GM18507 (cell line): ENCODE measurements at regions not wholly inside any gene's neighbourhood (a gene's known extent, or its start where the extent isn't known, plus 50 kb on each side); places are given as distances from the start of the nearest gene placed in this dataset.

Experiments
- DNase-seq: peaks from one replicate; pipeline ENCODE4 v3.0.0; 2011; ENCODE audit warnings: low read depth; ENCODE audit not compliant: insufficient read length; ENCODE audit errors: extremely low spot score
- FAIRE-seq: peaks from 2 replicates; lab custom pipeline; 2011; peaks lifted over from hg19 to GRCh38; lab: Jason Lieb, UNC

GRCh38 chr12:58242796-58243630 lies 301.6 kb downstream of the ATP23 start:
- DNase-seq (no peak), FAIRE-seq (no peak)

- no peak for DNase-seq
- FAIRE-seq, result no peak
Measured at GRCh38 chr12:58247633-58248032, 306.3 kb downstream of the ATP23 start.

- DNase-seq (no peak), FAIRE-seq (no peak)
Measured at GRCh38 chr12:58248599-58248998, 307.2 kb downstream of the ATP23 start.

- DNase-seq, result no peak
- FAIRE-seq, result no peak
Measured at GRCh38 chr12:58249610-58250009, 308.2 kb downstream of the ATP23 start.

GRCh38 chr12:58250077-58250476 lies 308.7 kb downstream of the ATP23 start:
- FAIRE-seq (no peak), DNase-seq (no peak)

- FAIRE-seq, result no peak
- no peak for DNase-seq
Measured at GRCh38 chr12:58252914-58253313, 311.5 kb downstream of the ATP23 start.

GRCh38 chr12:58253663-58254062 lies 312.3 kb downstream of the ATP23 start:
- FAIRE-seq (no peak), DNase-seq (no peak)

GRCh38 chr12:58254463-58255100 lies 313.2 kb downstream of the ATP23 start:
- DNase-seq, result no peak

GRCh38 chr12:58262796-58263195 lies 321.4 kb downstream of the ATP23 start:
- FAIRE-seq (no peak), DNase-seq (no peak)

More at GRCh38 chr12:58254463-58255100, 313.2 kb downstream of the ATP23 start:
- no peak for FAIRE-seq

- no peak for FAIRE-seq
- DNase-seq, result no peak
Measured at GRCh38 chr12:58263816-58264215, 322.4 kb downstream of the ATP23 start.

GRCh38 chr12:58268069-58268468 lies 326.7 kb downstream of the ATP23 start:
- no peak for FAIRE-seq
- no peak for DNase-seq

GRCh38 chr12:58269476-58269875 lies 328.1 kb downstream of the ATP23 start:
- no peak for DNase-seq

GRCh38 chr12:58270966-58271705 lies 329.8 kb downstream of the ATP23 start:
- FAIRE-seq (no peak), DNase-seq (no peak)

More at GRCh38 chr12:58269476-58269875, 328.1 kb downstream of the ATP23 start:
- FAIRE-seq, result no peak

- DNase-seq (no peak), FAIRE-seq (no peak)
Measured at GRCh38 chr12:58272461-58272860, 331.1 kb downstream of the ATP23 start.

GRCh38 chr12:58277231-58277630 lies 335.9 kb downstream of the ATP23 start:
- no peak for FAIRE-seq
- no peak for DNase-seq

GRCh38 chr12:58283553-58283952 lies 342.2 kb downstream of the ATP23 start:
- FAIRE-seq (no peak), DNase-seq (no peak)

- FAIRE-seq (no peak), DNase-seq (no peak)
Measured at GRCh38 chr12:58285551-58285950, 344.2 kb downstream of the ATP23 start.

GRCh38 chr12:58286353-58286752 lies 345.0 kb downstream of the ATP23 start:
- DNase-seq, result no peak
- no peak for FAIRE-seq

- FAIRE-seq (no peak), DNase-seq (no peak)
Measured at GRCh38 chr12:58288190-58288589, 346.8 kb downstream of the ATP23 start.

GRCh38 chr12:58291106-58291505 lies 349.7 kb downstream of the ATP23 start:
- FAIRE-seq, result no peak
- DNase-seq, result no peak
